Sigmoid colon (tissue), 6 donors: ENCODE measurements at regions not wholly inside any gene's neighbourhood (a gene's known extent, or its start where the extent isn't known, plus 50 kb on each side); places are given as distances from the start of the nearest gene placed in this dataset.

Source experiments
- DNase-seq: peaks from one replicate; pipeline ENCODE4 v3.0.0-alpha.2; 2019
- H3K27ac ChIP-seq, 4 donors: fragments of 200-600 bp; sonication (generic); one replicate each; pipeline ENCODE4 v1.5.1; 2016 to 2019; ENCODE audit warnings: mild to moderate bottlenecking in 1 of 4
- H3K27me3 ChIP-seq, 3 donors: fragments of 200-600 bp; sonication (generic); one replicate each; pipeline ENCODE4 v1.5.1; 2019; ENCODE audit warnings: mild to moderate bottlenecking in 1 of 3
- H3K36me3 ChIP-seq, 4 donors: fragments of 200-600 bp; sonication (generic); one replicate each; pipeline ENCODE4 v1.5.1; 2016 to 2019
- H3K4me1 ChIP-seq, 4 donors: fragments of 200-600 bp; sonication (generic); one replicate each; pipeline ENCODE4 v1.5.1; 2017 to 2019
- H3K4me3 ChIP-seq, 4 donors: fragments of 200-600 bp; sonication (generic); one replicate each; pipeline ENCODE4 v1.5.1; 2017 to 2019; ENCODE audit warnings: mild to moderate bottlenecking in 2 of 4, moderate library complexity in 1 of 4
- H3K9me3 ChIP-seq, 4 donors: fragments of 200-600 bp in 3 of 4; sonication (generic) in 3 of 4; one replicate each; pipeline versions ENCODE4 v1.5.1 to v1.6.1; 2013 to 2019
- EP300 ChIP-seq, 4 donors: sonication (generic); formaldehyde crosslinking; IDR thresholded peaks; one replicate each; pipeline ENCODE4 v1.6.1; 2017; ENCODE audit warnings: antibody characterized with exemption in 4 of 4
- POLR2A ChIP-seq, 2 donors: fragments of 450-650 bp; IDR thresholded peaks; one replicate each; pipeline ENCODE4 v1.6.1; 2016; ENCODE audit warnings: antibody characterized with exemption in 2 of 2, mild to moderate bottlenecking in 2 of 2, moderate library complexity in 2 of 2
- POLR2AphosphoS5 ChIP-seq, 4 donors: sonication (generic); formaldehyde crosslinking; IDR thresholded peaks; one replicate each; pipeline ENCODE4 v1.6.1; 2017; ENCODE audit warnings: antibody characterized with exemption in 4 of 4
- WGBS, 2 donors: extraction: QIAGEN DNeasy Blood & Tissue Kit; methylation state at CpG; one replicate each; pipeline ENCODE4 v1.1.7; 2013; 5-methylcytosine and 5-hydroxymethylcytosine counted together
- intact Hi-C: fragments of 100-400 bp; cut with DNase I; formaldehyde crosslinking; loops from one replicate; pipeline ENCODE4 v1.15.1; 2023
- TF ChIP-seq, protein P1 (sequence below), 4 experiments: fragments of 450-650 bp in 3 of 4; fragments of 200-600 bp in 1 of 4; IDR thresholded peaks; one replicate each; pipeline ENCODE4 v1.5.1; 2016 to 2019; ENCODE audit warnings: antibody characterized with exemption in 4 of 4, mild to moderate bottlenecking in 3 of 4, moderate library complexity in 2 of 4
- donor health status: healthy with polysubstance abuse.
- donor health status: healthy.

DNA sequence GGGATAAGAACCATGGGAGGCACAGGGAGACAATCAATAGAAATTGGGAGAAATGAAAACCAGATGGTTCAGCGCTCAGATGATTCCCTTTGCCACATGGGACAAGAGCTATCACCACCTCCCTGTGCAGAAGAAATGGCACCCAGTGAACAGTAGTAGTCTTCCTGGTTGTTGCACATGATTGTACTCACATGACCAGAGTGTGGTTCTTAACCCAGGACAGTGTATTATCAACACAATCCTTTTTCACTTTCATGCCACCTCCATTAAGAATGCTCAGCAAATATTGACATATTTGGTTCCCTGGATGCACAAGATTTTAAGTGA is 149.0 kb upstream of the SH3BP4 start:
- TF ChIP-seq, protein P1, sequence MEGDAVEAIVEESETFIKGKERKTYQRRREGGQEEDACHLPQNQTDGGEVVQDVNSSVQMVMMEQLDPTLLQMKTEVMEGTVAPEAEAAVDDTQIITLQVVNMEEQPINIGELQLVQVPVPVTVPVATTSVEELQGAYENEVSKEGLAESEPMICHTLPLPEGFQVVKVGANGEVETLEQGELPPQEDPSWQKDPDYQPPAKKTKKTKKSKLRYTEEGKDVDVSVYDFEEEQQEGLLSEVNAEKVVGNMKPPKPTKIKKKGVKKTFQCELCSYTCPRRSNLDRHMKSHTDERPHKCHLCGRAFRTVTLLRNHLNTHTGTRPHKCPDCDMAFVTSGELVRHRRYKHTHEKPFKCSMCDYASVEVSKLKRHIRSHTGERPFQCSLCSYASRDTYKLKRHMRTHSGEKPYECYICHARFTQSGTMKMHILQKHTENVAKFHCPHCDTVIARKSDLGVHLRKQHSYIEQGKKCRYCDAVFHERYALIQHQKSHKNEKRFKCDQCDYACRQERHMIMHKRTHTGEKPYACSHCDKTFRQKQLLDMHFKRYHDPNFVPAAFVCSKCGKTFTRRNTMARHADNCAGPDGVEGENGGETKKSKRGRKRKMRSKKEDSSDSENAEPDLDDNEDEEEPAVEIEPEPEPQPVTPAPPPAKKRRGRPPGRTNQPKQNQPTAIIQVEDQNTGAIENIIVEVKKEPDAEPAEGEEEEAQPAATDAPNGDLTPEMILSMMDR (IDR thresholded peaks at IDR 0.05), result no peak
- TF ChIP-seq EP300 (IDR thresholded peaks at IDR 0.05), result no peak
- Histone ChIP-seq H3K36me3 (no peaks in the 10 kb centered on the region), H3K27me3 (no peaks in the 10 kb centered on the region), H3K9me3 (peaks cover 0 to 4% (median 0%) of the 10 kb centered on the region in 4 donors), H3K4me3 (no peak overlapping the region), H3K4me1 (no peaks in the 10 kb centered on the region), H3K27ac (no peak overlapping the region)
- WGBS, 2 donors, result 95 to 96% methylated on average over 1 of the region's 1 CpG
- DNase-seq, result no peak
- intact Hi-C loops, result no loop called here

DNA sequence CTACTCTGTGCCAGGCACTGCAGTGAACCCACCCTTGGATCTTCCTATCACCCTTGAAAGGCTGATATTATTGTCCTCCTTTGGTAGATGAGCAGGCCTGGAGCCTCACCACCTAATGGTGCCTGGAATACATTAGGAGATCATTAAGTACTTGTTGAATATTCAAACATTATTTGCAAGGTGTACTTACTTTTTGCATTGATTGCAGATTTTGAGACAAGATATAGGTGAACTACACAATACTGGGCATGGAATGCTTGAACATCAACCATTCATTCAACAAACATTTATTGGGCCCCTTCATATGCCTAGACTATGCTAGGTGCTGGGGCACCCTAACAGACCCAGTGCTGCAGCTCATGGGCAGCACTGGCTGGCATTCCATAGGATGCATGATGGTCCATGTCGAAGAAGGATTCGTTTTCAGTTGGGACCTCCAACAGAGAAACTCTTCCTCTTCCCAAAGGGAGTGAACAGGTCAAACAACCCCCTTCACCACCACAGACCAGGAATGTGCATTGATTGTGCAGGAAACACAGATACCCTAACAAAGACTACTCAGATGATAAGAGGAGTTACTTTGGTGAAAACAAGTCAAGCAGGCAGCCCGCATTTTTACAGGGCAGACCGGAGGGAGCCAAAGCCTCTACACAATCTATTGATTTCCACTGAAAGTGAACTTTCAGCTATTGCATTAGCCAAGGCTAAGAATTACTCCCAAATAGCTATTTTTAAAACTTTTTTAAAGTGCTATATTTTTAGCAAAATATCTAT is 149.6 kb upstream of the SH3BP4 start:
- Histone ChIP-seq H3K9me3 (peaks cover 0 to 4% (median 0%) of the 10 kb centered on the region in 4 donors), H3K4me1 (no peaks in the 10 kb centered on the region), H3K36me3 (no peaks in the 10 kb centered on the region), H3K27ac (no peak overlapping the region), H3K4me3 (no peak overlapping the region), H3K27me3 (no peaks in the 10 kb centered on the region)
- WGBS, 2 donors, result 93% methylated on average over 4 of the region's 4 CpGs
- intact Hi-C loops, result no loop called here
- DNase-seq, result no peak
- TF ChIP-seq EP300 (IDR thresholded peaks at IDR 0.05) (no peak), POLR2AphosphoS5 (IDR thresholded peaks at IDR 0.05) (no peak), POLR2A (IDR thresholded peaks at IDR 0.05) (no peak)
- TF ChIP-seq, protein P1 (IDR thresholded peaks at IDR 0.05), result no peak

DNA sequence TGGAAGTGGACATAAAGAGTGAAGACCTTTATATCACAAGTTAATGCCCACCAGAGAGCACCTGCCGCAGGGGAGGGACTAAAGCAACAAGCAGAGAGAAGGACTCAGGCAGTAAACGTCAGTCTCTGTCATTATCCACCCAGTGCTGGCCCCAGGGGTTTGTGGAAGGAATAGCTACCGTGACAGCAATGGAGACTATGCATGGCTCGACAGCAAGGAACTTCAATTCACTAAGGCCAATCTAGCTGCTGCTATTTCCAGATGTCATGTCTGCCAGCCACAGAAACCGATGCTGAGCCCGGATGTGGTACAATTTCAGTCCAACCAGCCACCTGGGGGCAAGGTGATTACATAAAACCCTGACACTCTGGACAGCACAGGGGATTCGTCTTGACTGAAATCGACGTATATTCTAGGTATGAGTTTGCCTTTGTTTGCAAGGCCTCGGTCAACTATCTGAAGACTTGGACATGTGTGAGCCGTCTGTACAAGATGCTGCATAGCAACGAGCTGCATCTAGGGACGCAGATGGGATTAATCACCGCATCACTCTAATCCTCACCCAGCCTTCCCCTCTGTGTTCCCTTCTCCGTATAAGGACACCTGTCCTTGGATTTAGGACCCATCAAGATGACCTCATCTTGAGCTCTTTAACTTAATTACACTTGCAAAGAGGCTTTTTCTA is 154.1 kb upstream of the SH3BP4 start:
- intact Hi-C loops, result no loop called here
- Histone ChIP-seq H3K4me3 (no peak overlapping the region), H3K9me3 (no peaks in the 10 kb centered on the region), H3K4me1 (peaks cover 0 to 4% (median 0%) of the 10 kb centered on the region in 4 donors), H3K27ac (no peak overlapping the region), H3K27me3 (no peaks in the 10 kb centered on the region), H3K36me3 (no peaks in the 10 kb centered on the region)
- 85 to 91% methylated on average over 15 of the region's 15 CpGs for WGBS, 2 donors
- no peak for DNase-seq
- TF ChIP-seq POLR2AphosphoS5 (IDR thresholded peaks at IDR 0.05) (no peak), POLR2A (IDR thresholded peaks at IDR 0.05) (no peak), EP300 (IDR thresholded peaks at IDR 0.05) (no peak)
- TF ChIP-seq, protein P1 (IDR thresholded peaks at IDR 0.05), result no peak

DNA sequence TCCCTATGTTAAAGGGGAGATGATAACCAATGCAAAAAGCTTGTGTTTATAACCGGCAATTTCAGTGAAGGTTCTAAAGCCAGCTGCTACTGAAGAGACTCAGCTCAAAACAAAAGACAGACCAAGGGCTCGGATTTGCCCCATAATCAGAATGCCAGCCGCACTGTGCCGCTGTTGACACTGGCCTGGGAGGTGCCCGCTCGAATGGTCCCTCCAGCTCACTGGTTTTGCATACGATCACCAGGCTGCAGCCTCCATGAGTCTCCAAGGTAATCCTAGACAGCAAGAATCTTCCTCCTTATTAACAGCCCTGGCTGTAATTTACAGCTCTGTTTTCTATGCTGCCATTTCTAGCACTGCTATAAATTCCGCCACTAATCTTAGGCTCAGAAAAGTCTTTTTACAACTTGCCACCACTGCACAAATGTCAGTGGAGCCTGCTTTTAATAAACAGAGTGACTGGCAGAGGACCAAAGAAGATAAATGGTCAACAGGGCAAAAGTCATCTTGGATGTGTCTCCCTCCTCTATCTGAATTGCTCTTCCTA is 155.7 kb upstream of the SH3BP4 start:
- Histone ChIP-seq H3K27me3 (no peaks in the 10 kb centered on the region), H3K4me1 (peaks cover 0 to 4% (median 0%) of the 10 kb centered on the region in 4 donors), H3K27ac (no peak overlapping the region), H3K9me3 (no peaks in the 10 kb centered on the region), H3K36me3 (no peaks in the 10 kb centered on the region), H3K4me3 (no peak overlapping the region)
- 66% methylated on average over 8 of the region's 8 CpGs for WGBS, 2 donors
- intact Hi-C loops, result no loop called here
- no peak for DNase-seq
- TF ChIP-seq POLR2AphosphoS5 (IDR thresholded peaks at IDR 0.05) (no peak), POLR2A (IDR thresholded peaks at IDR 0.05) (no peak), EP300 (IDR thresholded peaks at IDR 0.05) (no peak)
- TF ChIP-seq, protein P1 (IDR thresholded peaks at IDR 0.05), result no peak
